Putamen (tissue), 1 donor: ENCODE measurements at regions not wholly inside any gene's neighbourhood (a gene's known extent, or its start where the extent isn't known, plus 50 kb on each side); places are given as distances from the start of the nearest gene placed in this dataset.
"Not testable (repeated sequence)": the region's sequence is repeated elsewhere in the genome, so short reads cannot be mapped to it uniquely, and the experiment has no call there.

Experiments used
- DNase-seq: peaks from one replicate; pipeline ENCODE4 v3.0.0-alpha.2; 2016; ENCODE audit warnings: low spot score

DNA sequence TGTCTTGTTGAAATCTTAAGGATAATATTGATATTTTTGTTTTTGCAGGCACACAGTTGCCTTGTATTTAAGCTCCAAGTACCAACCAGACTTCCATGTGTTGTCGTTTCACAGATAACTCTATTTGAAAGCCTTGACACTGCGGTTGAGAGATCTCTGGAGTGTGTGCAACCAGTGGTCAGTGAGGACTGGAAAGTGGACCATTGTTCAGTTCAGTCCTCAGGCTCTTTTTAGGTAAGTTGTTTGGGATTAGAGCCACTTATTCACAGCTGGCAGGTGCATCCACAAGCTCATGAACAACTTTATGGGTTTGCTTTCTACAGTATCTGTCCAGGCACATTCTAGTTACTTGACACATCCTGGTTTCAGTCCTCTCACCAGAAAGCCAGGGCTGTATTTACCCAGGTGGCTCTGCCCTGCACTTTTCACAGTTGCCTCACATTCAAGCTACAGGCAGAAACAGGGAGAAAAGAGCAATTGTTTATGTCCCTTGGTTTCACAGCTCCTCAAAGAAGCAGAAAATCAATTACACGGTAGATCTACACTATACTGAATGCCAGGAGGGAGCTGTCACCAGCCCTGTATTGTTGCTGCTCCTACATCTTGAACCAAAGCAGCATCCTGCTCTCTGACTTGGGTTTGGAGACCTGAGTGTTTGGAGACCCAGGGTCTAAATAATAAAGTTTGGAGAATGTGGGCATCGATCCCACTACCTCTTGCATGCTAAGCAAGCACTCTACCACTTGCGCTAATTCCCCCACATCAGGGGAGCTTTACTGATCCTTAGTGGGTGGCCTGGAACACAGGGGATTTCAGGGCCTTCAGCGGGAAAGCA lies 543.3 kb downstream of the PRIM2 start:
- DNase-seq, result not testable (repeated sequence)

DNA sequence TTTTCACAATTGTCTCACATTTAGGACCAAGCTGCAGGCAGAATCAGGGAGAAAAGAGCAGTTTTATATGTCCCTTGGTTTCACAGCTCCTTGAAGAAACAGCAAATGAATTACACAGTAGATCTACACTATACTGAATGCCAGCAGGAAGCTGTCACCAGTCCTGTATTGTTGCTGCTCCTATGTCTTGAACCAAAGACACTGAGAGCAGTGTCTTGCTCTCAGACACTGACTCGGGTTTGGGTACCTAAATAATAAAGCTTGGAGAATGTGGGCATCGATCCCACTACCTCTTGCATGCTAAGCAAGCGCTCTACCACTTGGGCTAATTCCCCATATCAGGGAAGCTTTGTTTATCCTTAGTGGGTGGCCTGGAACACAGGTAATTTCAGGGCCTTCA lies 552.7 kb downstream of the PRIM2 start:
- DNase-seq, result not testable (repeated sequence)

DNA sequence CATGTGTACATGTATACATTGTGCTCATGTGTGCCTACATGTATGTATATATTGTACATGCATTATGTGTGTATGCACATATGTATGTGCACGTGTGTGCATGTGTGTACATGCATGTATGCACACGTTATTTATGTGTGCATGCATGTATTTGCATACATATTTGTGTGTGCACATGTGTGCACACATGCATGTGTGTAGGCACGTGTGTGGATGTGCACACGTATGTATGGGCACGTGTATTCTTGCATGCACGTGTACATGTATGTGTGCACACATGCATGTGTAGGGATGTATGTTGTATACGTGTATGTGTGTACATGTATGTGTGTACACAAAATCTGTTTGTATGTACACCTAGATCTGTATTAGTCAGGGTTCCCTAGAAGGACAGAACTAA lies 556.0 kb downstream of the PRIM2 start:
- not testable (repeated sequence) for DNase-seq

DNA sequence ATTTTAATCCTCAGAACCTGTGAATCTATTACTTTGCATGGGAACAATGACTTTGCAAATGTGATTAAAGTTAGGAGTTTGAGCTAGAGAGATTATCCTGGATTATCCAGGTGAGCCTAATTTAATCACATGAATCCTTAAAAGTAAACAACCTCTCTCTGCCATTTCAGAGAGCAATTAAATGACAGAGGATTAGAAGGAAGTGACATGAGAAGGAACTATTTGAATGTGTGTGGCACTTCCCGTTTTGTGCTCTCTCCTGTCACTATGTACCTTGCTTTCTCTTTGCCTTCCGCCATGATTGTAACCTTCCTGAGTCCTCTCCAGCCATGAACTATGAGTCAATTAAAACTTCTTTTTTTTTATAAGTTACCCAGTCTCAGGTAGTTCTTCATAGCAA lies 559.2 kb downstream of the PRIM2 start:
- DNase-seq, result not testable (repeated sequence)

DNA sequence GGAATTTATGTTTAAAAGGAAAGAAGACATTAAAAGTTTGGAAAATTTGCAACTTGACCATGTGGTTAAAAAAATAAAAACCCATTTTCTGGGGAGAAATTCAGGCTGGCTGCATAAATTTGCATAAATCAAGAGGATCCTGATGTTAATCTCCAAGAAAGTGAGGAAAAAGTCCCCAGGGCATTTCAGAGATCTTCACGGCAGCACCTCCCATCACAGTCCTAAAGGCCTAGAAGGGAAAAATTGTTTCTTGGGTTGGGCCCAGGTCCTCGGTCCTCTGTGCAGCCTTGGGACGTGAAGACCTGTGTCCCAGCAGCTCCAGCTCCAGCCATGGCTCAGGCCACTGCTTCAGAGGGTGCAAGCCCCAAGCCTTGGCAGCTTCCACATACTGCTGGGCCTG lies 560.3 kb downstream of the PRIM2 start:
- DNase-seq, result not testable (repeated sequence)

DNA sequence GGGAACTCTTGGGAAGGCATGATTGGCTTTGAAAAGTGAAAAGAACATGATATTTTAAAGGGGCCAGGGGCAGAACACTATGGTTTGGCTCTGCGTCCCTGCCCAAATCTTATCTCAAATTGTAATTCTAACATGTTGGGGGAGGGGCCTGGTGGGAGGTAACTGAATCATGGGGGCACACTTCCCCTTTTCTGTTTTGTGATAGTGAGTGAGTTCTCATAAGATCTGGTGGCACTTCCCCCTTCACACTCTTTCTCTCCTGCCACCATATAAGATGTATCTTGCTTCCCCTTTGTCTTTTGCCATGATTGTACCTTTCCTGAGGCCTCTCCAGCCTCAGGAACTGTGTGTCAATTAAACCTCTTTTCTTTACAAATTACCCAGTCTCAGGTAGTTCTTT lies 561.4 kb downstream of the PRIM2 start:
- not testable (repeated sequence) for DNase-seq

DNA sequence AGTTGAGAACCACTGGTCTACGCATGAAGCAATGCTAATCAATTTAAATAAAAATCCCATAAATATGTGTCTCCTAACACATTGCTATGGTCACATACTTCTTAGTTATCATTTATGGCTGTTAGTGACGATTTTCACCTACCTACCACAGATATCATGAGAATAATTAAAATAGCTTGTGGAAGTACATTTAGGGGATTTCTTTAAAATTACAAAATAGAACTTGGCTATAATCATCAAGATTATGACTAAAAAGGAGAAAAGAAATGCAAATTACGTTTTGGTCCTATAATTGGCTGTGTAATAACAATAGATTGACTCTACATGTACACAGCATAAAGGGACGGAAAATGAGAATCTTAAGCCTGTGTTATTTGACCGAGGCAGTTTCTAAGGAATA lies 581.4 kb downstream of the PRIM2 start:
- not testable (repeated sequence) for DNase-seq

DNA sequence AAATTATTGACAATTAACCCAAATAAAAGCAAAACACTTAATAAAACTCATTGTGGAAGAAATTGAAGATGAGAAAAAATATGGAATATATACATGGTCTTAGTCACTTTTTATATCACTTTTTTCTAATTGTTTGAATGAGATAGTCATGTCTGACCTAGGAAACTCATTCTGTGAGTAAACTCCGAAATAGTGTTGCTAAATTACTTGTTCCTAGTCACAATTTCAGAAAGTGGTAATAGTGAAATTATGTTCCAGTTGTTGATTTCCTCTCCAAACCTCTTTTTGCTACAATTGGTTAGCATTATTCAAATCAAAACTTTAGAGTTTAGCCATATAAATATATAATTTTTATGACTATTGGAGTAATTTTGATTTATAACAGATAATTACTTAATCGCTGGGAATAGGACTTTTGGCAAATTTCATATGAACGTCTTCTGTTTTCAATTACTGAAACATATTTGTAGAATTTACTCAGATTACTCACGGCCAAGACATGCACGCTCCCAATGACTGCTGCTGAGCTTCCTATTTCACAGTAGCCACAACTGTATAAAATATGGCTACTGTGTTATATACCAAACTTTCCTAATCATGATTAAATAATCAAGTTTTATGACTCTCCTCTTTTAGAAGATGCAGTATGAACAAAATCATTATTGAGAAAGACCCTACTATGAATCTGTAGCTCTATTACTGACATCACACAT lies 583.4 kb downstream of the PRIM2 start:
- DNase-seq, result not testable (repeated sequence)

DNA sequence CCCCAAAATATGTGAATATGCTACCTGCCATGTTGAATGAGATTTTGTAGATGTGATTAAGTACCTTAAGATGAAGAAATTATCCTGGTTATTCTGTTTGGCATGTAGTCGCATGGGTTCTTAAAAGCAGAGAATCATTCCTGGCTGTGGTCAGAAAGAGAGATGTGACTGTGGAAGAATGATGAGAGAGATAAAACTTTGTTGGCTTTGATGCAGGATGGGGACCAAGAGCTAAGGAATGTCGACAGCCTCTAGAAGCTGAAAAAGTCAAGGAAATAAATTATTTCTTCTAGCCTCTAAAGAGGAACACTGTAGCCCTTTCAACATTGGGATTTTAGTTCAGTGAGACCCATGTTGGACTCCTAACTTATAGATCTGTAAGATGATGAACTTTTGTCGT lies 584.0 kb downstream of the PRIM2 start:
- not testable (repeated sequence) for DNase-seq

DNA sequence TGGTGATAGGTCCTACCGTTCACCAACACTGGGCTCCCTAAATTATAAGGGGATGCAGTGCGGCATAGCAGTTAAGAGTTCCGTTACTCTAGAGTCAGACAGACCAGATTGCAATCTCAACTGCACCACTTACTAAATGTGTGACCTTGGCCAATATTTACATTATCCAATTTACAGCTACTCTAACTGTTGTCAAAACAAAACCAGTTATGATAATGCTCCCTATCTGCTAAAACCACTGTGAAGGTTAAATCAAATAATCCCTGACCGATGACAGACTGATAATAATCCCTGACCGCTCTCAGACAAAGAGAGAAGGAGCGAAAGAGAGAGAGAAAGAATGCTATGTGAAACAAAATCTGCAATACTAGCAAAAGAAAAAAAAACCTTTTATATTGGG lies 586.9 kb downstream of the PRIM2 start:
- DNase-seq, result not testable (repeated sequence)

DNA sequence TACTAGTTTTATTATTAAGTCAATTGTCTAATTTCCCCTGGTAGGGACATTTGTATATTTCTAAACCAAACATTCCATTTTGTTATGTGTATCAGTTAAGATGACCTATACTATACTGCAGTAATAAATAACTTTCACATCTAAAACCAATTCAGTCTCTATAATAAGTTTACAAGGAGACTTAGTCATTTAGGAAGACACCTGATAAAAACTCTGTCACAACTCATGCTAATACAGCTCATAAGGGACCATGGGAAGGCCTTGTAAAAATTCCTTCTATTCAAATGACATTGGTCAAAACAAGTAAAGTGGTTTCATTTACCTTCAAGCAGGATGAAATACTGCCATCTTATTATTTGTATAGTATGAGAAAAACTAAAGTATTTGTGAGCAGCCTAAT lies 597.9 kb downstream of the PRIM2 start:
- DNase-seq, result not testable (repeated sequence)

DNA sequence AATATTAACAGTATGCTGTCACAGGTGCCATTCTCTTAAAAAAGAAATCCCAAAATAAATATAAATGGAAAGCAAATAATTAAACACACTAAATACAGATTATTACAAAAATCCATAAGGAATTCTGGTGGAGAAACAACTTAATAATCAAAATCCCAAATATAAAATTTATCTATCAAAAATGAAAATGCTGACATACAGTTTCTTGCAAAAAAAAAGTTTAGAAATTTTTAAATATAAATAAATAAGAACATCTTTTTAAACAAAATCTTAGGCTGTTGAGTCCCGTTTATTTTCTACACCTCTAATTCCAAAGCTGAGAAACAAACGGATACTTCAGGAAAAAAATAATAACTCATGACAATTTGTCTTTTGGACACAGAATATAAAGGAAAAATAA lies 625.5 kb downstream of the PRIM2 start:
- not testable (repeated sequence) for DNase-seq

DNA sequence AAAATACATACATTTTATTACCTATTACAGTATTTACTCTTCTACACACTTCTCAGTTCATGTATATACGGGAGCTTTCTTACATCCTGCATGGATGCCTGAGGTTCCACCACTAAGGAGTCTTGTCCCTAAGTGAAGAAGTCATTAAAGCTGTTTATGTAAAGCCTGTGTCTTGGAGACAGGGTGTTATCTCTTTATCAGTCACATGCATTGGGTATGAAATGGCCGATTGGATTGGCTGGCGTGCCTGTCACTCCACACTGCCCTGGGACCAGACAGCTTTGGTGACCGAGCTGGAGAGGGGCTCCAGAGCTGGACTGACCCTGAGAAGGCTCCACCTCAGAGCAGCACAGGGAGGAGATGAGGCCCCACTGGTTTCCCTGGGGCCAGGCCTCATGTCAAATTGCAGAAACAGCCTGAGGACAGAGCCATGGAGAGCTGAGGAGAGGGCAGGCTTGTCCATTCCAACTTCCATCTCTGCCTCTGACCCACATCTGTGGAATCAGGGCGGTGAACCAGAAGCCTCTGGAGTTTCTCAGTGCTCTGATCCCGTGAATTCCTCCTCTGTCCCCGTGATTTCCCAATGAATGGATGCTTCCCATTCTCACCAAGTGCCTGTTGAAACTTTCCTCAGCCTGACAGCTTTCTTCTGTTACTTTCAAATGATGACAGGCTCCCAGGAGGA lies 628.8 kb downstream of the PRIM2 start:
- not testable (repeated sequence) for DNase-seq

DNA sequence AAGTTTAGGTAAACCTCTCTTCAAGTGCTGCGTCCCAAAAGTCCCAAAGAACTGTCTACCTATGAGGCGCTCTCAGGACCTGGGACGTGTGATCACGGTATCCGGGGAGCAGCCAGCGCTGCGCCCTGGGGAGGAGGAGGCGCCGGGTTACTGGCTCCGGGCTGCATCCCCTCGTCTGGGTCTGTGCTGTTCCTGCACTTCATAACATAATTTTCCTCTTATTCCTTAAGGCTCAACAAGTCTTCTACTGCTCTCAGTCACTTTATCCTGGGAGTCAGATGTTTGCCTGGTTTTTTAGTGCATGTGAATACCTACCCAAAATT lies 629.3 kb downstream of the PRIM2 start:
- not testable (repeated sequence) for DNase-seq

DNA sequence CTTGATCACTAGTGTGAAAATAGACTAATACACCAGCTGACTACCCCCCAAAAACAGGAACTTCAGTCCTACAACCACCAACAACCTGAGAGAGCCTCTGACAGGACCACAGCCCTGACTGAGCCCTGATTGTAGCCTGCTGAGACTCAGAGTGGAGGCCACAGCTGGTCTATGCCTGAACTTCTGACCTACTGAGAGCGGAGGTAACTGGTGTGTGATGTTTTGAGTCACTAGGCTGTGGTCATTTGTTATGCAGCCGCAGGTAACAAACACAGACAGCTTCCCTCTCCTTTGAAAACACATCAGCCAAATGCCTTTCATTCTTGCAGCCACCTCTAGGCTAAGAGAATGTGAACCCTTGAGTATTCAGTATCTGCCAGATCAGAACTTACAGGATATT lies 631.1 kb downstream of the PRIM2 start:
- not testable (repeated sequence) for DNase-seq

DNA sequence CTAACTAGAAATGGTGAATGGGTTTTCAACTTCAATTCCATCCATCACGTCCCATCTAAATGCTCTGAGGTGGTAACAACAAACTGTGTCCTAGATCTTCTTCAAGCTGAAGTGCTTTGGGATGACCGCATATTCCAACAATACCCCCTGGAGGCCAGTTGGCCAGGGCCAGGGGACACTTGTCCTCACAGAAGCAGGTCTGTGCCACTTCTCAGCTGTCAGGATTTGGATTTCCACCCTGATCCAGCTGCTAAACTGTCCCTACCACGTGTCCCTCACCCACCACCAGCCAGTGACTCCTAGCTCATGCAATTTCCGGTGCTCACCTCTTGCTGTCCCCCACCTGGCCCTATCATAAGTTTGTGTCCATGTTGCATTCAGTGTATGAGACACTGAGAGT lies 633.0 kb downstream of the PRIM2 start:
- DNase-seq, result not testable (repeated sequence)

DNA sequence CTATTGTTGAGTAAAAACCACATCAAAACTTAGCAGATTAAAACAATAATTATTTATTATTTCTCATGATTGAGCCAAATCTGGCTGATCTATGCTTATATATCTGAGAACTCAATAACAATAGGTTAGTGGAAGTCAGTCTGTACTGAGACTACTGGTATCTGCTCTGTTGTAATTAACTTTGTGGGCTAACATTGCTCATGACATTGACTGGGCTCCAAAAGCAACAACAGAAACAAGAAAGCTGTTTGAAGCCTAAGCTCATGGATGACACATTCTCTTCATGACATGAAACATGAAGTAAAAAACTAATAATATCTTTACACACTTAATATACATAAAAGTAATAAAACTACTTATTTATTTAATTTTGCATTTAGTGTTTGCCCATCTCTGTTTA lies 649.3 kb downstream of the PRIM2 start:
- DNase-seq, result not testable (repeated sequence)

DNA sequence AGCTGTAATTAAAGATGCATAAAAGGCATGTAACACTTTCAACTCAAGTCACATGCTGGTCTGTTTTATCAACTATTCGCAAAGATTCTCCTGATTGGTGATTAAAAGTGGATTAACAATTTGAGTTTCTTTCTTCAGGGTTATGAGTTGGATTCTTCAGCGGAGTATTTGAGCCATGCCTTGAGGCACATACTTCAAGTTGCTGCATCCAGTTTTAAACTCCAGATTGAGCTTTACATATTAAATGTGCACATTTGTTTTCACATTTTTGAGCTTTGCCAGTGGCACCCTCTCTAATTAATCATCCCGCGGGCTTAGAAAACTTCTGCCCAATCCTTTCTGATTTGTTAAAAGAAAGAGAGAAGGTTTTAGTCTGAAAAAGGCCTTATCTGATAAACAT lies 654.5 kb downstream of the PRIM2 start:
- not testable (repeated sequence) for DNase-seq

DNA sequence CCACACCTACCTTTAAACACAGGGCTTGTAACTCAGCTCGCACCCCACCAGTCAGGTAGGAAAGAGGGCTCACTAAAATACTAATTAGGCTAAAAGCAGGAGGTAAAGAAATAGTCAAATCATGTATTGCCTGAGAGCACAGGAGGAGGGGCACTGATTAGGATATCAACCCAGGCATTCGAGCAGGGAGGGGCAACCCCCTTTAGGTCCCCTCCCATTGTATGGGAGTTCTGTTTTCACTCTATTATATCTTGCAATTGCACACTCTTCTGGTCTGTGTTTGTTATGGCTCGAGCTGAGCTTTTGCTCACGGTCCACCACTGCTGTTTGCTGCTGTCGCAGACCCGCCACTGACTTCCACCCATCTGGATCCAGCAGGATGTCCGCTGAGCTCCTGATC lies 657.2 kb downstream of the PRIM2 start:
- no peak for DNase-seq

DNA sequence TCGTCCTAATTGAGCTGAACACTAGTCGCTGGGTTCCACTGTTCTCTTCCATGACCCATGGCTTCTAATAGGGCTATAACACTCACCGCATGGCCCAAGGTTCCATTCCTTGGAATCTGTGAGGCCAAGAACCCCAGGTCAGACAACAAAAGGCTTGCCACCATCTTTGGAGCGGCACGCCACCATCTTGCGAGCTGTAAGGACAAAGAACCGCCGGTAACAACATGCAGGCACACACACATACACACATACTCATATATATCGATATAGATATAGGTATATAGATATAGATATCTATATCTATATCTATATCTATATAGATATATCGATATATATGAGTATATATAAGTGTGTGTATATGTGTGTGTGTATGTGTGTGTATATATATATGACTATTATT lies 657.7 kb downstream of the PRIM2 start:
- DNase-seq, result not testable (repeated sequence)

DNA sequence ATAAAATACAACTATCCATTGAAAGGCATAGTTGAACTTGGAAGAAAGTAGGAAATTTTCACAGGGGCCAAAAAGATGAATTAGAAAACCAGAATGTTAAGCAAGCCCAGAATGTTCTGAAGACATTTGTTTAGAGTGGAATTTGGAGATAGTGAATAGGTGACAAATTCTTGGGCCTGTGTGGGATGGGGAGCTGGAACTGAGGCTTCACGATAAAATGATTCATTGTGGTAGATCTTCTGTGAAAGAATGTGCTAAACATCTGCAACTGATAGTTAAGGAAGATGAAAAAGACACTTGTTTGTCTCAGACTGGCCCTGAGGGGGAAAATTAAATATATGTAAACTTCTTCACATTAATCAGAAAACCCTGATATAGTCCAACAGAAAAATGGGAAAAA lies 658.9 kb downstream of the PRIM2 start:
- DNase-seq, result not testable (repeated sequence)

DNA sequence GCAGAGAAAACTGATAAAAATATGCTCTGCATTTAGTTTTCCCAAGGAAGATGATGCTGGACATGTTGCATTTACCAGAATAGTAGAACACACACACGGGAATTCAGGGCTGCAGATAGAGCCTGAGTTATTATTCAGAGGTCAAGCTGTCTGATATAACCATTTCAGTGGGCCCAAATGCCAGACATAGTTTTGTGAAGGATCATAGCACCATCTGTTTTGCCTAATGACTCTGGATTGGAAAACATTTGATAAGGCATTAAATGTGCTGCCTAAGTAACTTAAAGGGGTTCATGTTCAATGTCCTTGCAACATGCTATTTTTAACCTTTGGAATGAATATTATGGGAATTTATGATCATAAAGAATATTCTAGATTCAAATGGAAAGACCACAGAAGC lies 666.2 kb downstream of the PRIM2 start:
- not testable (repeated sequence) for DNase-seq

DNA sequence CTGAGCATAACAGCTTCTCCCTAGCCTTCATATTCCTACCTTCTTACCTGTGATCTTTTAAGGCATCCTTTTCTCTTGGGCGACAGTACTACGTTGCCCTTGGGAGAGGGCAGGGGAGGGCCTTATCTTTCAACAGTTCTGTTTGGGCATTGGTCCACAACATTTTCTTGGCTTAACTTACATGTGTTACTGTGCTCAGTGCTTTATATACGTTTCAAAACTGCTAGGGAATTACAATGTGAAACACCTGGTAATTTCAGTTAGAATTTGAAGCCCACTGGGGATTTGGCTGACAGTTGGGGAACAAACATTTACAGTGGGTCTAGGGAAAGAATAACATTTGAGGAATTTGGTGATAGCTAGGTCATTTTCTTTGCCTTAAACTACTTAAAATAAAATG lies 667.1 kb downstream of the PRIM2 start:
- not testable (repeated sequence) for DNase-seq
